GM19238 (cell line): ENCODE measurements at regions not wholly inside any gene's neighbourhood (a gene's known extent, or its start where the extent isn't known, plus 50 kb on each side); places are given as distances from the start of the nearest gene placed in this dataset.
A peak's percentile ranks its signal among the peaks of the same experiment; 100 is the strongest.

Experiments used
- DNase-seq: peaks from one replicate; pipeline ENCODE4 v3.0.0; 2011; ENCODE audit warnings: low spot score; ENCODE audit not compliant: insufficient read length

DNA sequence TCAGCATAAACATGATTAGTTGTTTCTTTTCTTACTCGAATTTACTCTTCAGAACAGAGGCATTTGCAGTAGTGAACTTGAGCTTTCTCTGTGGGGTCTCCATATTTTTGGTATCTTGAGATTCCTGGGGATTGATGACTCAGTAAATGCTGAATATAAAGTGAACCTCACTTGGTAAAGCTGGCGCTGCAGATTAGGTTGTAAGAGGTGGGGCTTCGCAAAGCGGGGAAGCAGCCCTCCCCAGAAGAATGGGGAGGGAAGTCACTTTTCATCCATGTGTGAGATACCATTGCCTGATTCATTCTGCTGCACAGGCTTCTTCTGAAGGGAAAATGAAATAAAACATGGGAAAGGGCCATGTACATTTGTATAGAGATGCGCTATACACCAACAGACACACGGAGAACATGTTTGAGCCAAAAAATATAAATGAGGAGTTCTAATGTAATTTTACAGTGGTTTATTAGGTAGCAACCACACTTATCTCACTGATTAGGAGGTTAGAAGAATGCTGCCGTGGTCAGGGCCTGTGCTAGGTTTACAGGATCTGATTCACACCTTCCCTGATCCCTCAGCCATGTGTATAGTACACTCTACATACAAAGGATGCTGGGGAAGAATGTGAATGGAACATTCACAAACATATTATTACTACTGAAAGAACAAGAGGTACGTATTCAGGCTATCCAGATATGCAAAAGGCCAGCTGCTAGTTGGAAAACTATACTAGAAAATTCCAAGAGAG is 63.5 kb downstream of the DNTTIP2 start:
- DNase-seq: no peak

DNA sequence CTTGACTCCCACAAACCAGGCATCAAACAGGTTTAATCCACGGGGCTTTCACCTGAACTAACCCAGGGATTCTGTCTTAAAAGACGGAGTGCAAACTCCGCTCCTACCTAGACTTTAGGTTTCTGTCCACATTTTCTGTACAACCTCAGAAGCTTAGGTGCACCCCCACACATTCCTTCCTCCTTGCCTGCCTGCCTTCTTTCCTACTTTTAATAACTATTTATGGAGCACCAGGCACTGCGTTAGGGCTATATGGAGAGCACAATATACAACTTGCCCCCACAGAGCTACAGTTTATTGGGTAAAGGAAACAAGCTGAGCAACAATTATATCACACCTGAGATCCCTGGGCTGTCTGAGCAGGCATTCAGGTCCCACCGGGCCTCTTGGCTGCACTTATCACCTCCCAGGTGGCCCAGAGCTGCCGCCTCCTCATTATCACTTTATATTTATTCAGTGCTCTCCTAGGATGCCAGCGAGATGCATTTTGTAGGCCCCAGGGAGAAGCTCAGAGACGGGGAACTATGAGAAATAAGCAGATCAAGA is 64.1 kb downstream of the DNTTIP2 start:
- DNase-seq: no peak

DNA sequence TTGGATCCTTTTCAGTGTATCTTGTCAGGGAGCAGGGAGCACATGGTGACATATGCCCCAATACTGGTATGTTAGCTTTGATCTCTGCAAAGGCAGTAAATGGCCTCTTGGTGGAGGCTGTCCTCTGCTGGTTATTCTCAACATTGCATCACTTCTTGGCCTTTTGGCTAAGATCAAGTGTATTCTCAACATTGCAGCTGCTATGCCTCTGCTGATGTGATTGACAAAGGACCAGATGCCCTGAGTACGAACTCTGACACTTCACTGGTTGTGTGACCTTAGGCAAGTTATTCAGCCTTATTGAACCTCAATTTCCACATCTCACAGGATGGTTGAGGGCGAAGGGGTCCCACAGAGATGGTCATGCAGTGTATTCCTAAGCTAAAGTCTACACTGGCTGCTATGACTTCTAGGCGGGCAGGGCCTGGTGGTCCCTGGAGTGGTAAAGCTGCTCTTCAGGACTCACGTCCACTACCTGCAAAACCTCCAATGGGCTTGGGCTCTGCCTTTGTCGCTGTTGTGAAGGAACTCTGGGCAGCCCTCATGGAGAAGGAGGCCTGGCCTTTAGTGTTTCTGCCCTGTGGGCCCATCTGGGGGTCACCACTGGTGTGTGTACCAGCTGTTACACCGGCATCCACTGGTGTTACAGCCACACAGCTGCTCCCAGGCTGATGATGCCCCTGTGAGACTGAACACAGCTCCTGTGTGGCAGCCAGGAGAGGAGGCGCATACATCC is 64.8 kb downstream of the DNTTIP2 start:
- DNase-seq: peak; percentile 33

DNA sequence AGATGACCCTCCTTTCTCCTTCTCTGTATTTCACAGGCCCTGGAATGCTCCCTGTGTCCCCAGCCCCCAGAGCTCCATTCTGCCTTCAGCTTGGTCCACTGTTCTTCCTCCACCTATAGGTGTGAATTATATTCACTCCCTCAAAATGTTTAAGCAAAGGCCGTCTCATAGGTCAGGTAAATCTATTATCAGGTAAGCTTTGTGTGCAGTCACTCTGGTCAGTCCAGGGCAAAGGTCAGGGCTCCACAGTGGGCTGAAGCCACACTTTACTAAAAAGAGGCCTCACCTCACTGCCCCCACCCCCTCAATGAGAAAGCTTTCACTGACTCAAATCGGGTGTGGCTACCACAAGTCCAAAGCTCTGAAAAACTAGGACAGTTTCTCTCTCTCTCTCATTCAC is 65.9 kb downstream of the DNTTIP2 start:
- no peak for DNase-seq

DNA sequence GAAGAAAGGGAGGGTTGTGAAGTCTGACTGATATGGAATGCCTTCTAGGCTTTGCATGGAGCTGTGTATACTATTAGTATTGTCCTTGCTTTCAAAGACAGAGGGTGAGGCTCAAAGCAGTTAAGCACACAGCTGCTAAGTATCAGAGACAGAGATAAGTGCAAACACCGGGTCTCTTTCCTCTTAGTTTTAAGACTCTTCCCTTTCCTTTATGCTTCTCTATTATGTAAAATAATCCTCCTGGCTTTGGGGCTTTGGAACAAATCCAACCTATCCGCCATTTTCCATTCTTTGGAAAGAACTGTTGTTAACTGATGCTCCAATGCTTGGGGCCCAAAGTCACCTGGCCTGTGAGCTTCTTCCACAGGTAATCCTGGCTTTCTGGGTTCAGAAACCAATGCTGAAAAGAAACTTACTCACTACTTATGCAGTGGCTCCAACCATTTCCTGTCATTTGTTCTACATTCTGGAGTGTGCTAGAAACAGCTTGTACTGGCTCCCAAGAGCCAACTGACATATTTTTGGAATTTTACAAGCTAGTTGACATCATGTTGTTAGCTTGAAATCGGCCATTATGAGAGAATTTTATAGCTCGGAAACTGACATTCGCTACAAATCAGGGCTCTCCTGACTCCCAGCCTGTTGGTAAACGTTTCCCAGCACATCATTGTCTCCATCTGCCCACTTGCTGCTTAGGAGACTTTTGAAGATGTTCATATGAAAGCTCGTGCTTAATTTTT is 67.5 kb downstream of the DNTTIP2 start:
- no peak for DNase-seq

DNA sequence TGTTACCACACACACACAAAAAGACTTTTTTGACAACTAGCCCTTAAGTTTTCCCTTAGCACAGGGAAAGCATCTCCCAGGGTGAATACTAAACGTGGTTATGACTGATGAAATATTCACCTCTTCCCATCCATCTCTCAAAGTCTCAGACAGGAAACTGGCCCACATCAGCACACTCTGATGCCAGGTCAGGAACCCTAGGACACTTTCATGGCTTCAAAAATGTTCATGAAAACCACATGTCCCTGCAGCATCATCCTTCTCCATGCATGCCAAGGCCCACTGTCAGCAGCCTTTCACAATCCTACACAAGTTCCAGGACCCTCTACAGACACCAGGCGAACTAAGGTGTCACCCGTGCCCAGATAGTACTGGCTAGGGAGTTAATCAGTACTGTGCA is 68.7 kb downstream of the DNTTIP2 start:
- DNase-seq: no peak

DNA sequence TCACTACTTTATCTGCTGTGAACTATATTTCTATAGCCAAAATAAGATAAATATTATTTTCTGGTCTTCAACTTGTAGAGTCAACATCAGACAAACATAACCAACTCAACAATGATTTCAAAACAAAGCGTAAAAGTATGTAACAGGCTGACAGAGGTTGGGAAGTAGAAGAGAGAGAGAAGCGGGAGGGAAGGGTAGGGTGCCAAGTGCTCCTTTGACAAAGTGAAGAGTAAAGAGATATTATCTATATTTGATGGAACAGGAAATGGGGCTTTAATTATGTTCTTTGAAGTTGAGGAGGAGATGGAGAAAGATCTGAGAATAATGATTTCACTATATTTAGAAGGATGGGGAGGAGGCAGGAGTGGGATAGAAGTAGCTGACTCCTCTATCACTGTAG is 70.1 kb downstream of the DNTTIP2 start:
- no peak for DNase-seq

DNA sequence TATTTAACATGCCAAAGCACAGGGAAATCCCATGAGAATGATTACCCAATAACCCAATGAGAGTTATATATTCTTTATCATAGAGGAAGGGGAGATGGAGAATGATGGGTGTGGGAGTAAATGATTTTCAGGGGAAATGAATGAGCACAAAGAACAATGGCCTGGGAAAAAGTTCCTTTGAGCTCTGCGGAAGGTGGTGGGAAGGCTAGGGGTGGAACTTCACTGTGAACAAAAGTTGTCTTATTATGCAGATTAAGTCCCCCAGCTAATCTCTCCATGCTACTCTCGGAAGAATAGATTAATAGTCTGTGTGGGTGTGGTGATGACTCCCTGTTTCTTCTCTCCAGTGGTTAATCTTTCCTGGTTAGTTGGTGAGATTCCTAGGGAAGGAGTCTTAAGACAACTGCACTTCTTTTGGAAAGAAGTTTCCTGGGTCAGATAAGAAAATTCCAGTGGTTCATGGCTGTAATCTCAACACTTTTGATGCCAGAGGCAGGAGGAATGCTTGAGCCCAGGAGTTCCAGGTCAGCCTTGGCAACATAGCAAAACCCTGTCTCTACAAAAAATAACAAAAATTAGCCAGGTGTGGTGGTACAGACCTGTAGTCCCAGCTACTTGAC is 71.6 kb downstream of the DNTTIP2 start:
- no peak for DNase-seq

DNA sequence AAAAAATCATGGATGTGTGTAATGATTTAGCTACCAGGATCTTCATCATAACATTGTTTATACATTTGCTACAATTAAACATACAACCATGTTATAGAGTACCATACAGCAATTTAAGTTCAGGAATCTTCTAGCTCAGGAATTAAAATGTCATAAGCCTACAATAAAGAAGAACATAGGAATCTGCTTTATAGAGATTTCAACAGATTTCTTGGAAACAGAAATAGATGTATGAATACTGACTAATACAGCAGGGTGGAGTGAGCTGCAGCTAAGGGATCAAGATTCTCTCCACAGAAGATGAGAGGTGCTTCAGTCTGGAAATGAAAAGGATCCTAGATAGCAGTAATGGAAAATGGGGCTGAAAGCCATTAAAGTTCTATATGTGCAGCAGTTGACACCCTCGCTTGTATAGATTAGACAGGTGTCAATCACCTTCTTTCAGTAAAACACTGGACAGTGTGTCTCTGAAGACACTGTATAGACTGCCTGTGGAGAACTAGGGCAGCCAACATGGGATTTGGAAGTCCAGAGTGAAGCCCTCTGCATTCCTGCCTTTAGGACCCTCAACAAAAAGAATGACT is 73.9 kb downstream of the DNTTIP2 start:
- no peak for DNase-seq

DNA sequence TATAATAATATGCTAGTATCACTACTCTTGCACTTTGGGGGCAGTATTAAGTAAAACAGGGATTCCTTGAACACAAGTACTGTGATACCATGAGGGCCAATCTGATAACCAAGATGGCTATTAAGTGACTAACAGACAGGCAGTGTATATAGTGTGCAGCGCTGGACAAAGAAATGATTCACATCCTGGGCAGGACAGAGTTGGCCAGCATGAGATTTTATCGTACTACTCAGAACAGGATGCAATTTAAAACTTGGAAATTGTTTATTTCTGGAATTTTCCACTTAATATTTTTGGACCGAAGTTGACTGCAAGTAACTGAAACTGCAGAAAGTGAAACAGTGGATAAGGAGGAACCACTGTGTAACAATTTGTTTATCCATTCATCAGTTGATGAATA is 74.6 kb downstream of the DNTTIP2 start:
- DNase-seq: no peak

DNA sequence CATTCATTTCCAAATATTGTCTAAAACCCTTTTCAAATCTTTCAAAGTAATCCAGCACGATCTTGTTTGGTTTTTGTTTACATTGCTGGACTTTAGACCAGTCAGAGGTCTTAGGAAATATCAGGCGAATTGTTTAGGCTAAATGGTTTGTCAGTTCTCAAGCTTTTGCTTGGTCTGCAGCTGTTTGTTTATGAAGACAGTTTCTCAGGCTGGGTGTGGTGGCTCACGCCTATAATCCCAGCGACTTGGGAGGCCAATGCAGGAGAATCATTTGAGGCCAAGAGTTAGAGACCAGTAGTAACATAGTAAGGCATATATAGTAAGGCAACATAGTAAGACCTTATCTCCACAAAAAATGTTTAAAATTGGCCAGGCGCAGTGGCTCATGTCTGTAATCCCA is 77.5 kb downstream of the DNTTIP2 start:
- DNase-seq: no peak

DNA sequence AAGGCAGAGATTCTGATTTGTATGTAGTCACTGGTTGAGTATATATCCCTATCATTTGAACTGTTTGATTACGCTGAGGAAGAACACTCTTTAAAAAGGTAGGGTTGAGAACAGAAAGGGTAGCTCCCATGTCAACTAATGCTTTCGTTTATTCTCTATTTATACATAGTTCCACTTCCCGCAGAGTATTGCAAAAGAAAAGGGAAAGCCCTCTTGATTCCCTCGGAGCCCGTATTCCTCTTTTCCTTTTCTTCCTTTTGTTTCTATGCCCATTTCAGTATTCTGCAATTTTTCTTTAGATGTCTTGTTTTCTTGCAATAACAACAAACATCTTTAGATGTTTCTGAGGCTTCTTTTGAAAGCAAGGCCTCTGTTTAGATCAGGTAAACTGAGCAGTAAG is 78.2 kb downstream of the DNTTIP2 start:
- DNase-seq: no peak

DNA sequence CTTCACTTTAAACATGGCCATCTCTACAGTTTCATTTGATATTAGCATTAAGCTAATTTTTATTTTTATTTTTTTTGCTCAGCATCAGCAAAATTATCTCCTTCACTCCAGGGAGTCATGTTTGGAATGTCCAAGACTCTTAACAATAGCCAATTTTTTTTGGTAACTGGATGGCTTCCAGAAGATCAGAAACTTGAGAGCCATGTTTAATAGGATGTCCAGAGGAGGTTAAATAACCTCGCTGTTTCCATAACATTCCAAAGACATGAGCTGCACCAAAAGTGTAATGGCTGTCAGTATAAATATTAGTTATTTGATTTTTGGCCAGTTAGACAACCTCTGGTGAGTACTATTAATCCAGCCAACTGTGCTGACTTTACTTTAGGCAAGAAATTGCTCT is 80.7 kb downstream of the DNTTIP2 start:
- DNase-seq: no peak

DNA sequence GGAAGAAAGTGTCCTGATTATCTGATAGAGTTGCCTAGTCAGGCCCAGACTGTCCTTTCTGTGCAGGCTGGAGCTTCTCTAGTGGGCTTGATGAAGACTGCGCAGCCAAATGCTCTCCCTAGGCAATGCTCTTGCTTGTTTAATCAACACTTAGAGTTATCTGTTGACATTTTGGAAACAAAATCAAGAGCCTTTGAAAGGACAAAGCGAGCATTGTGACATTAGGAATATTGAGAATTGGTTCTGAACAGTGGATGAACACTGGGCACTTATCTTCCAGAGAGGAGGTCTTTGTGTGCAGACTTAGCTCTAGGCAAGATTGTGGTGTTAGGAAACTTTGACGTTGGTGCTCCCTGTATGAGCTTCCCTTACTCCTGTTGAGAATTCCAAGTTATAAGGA is 94.5 kb downstream of the DNTTIP2 start:
- no peak for DNase-seq

DNA sequence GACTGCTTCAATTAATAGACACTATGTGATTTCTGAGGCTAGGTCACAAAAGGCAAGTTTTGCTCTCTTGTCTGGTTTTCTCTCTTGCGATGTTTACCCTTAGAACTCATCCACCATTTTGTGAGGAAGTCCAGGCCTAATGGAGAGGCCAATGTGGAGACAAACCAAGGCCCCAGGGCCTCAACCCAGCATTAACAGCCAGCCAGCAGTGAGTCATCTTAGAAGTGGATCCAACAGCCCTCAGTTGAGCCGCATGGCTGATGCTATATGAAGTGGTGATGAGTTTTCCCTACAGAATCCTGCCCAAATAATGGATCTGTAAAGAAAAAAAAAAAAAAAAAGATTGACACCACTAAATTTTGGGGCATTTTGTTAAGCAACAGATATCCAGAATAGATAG is 95.1 kb downstream of the DNTTIP2 start:
- no peak for DNase-seq

DNA sequence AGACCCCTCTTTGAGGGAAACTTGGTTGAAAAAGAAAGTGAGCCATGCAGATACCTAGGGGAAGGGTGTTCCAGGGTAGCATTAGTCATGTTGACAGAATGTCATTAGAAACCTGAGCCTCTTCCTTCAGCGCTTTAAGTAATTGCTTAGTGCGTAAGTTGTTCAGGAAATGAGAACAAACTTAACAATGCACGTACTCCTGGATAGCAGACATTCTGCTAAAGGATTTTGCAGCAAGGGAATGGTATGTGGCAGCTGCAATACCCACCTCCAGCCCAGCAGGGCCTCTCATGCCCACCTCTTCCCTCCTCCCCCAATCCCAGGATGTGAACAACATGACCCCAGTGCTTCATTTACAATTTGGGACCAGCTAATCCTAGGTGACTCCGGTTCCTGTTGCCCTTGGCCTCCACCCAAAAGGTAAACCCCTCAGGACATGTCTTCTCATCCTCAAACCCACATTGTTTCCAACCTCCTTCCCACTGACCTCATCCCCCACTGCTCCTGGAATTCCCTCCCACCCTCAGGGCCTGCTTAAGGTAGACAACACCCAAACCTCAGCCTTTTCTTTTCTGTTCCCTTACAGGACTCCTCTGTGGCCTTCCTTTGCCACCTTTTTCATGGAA is 98.0 kb upstream of the BCAR3 start:
- no peak for DNase-seq

DNA sequence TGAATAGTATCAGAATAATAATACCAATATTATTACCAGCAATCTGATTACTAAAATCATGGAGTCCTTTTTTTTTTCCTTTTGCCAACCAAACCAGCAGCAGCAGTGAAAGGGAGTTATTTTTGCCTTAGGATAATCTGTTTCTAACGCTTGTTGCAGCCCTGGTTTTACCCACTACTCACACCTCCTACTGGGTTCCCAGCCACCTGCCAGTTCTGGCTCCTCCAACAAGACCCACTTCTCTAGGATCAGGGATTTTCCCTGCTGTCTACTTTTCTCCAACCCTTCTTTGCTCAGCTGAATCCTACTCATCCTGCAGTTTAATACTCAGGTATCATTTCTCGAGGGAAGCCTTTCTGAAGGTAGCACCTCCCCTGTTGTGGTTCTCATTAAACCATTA is 96.8 kb upstream of the BCAR3 start:
- no peak for DNase-seq

DNA sequence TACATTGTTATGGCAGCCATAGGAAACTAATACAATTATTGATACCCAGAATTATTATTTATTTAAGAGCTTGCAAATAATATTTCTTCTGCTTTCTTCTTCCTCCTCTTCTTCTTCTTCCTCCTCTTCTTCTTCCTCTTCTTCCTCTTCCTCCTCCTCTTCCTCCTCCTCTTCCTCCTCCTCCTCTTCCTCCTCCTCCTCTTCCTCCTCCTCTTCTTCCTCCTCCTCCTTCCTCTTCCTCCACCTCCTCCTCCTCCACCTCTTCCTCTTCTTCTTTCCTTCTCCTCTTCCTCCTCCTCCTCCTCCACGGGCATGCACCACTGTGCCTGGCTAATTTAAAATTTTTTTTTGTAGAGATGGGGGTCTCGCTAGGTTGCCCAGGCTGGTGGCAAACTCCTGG is 95.6 kb upstream of the BCAR3 start:
- no peak for DNase-seq

DNA sequence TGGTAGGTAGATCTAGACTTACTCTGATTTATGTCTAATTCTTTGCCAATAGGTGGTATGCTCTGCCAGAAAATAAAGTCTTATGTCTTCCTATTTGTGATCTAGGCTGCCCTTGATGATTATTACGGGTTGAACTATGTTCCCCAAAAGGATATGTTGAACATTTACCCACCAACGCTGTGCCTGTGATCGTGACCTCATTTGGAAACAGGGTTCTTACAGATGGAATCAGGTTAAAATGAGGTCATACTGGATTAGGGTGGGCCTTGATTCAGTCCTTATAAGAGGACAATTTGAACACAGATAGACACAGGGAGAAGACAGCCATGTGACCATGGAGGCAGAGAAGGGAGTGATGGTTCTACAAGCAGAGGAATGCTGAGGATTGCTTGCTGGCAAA is 95.1 kb upstream of the BCAR3 start:
- no peak for DNase-seq

DNA sequence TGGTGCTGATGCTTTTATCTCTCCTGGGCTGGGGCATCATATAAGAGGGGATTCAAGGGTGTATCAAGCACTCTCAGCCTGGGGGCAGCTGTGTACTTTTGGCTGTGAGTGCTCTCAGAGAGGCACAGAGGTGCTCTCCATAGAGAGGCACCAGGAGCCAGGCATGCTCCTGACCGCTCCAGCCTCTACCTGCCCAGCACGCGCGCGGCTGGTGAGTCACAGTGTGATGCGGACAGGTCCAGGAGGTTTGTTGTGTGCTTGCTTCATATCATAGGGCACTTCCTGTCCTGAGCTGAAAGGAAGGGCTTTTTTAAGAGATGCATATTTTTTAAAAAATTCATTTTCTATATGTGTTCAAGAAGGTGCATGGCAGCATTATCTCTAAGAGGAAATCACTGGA is 93.6 kb upstream of the BCAR3 start:
- no peak for DNase-seq

DNA sequence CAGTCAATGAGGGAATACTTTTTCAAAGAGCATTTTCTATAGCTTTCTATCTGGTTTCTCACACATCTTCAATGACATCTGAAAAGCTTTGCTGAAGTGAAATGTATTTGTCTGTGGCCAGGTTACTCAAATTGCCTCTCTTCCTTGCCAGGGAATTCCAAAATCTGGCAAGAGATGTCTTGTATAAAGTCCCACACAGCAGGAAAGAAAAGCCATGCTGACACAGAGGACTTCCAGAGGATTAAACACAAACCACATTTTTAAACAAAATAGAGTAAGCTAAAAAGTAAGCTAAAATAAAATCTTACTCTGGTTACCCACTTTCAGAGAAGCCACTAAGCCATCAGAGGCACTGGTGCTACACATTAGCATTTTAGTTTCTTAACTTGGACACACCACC is 93.1 kb upstream of the BCAR3 start:
- no peak for DNase-seq
